Peyer's patch (tissue), 4 donors: ENCODE measurements at regions not wholly inside any gene's neighbourhood (a gene's known extent, or its start where the extent isn't known, plus 50 kb on each side); places are given as distances from the start of the nearest gene placed in this dataset.

Source experiments
- POLR2A ChIP-seq, 2 donors: fragments of 450-650 bp; IDR thresholded peaks; one replicate each; pipeline ENCODE4 v1.5.1; 2017; ENCODE audit warnings: antibody characterized with exemption in 2 of 2, mild to moderate bottlenecking in 2 of 2, moderate library complexity in 2 of 2
- TF ChIP-seq, protein P1 (sequence below), 6 experiments: fragments of 450-650 bp in 4 of 6; fragments of 200-600 bp in 2 of 6; sonication (generic) in 1 of 6; IDR thresholded peaks; one replicate each; pipeline ENCODE4 v1.5.1; 2017 to 2019; ENCODE audit warnings: antibody characterized with exemption in 6 of 6, mild to moderate bottlenecking in 3 of 6, moderate library complexity in 1 of 6

DNA sequence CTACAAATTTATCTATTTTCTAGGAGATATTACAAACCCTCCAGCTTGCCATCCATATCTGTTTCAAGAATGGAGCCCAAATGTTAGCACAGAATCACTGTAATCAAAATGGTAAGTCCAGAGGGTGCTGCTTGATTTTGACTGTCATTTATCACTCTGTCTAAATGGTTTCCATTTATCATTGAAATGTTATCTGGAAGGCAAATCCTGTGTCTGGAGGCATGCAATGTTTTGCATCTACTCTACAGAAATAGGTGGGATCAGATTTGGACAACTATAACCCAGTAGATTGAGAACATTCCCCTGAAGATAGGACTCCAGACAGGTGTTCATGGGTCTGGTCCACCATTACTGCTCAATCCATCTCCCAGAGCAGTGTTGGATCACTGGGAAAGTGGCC lies 128.7 kb downstream of the MAIP1 start:
- TF ChIP-seq, protein P1, sequence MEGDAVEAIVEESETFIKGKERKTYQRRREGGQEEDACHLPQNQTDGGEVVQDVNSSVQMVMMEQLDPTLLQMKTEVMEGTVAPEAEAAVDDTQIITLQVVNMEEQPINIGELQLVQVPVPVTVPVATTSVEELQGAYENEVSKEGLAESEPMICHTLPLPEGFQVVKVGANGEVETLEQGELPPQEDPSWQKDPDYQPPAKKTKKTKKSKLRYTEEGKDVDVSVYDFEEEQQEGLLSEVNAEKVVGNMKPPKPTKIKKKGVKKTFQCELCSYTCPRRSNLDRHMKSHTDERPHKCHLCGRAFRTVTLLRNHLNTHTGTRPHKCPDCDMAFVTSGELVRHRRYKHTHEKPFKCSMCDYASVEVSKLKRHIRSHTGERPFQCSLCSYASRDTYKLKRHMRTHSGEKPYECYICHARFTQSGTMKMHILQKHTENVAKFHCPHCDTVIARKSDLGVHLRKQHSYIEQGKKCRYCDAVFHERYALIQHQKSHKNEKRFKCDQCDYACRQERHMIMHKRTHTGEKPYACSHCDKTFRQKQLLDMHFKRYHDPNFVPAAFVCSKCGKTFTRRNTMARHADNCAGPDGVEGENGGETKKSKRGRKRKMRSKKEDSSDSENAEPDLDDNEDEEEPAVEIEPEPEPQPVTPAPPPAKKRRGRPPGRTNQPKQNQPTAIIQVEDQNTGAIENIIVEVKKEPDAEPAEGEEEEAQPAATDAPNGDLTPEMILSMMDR (IDR thresholded peaks at IDR 0.05), result no peak
- TF ChIP-seq POLR2A (IDR thresholded peaks at IDR 0.05), result no peak
